ENCODE measurements at regions not wholly inside any gene's neighbourhood (a gene's known extent, or its start where the extent isn't known, plus 50 kb on each side); places are given as distances from the start of the nearest gene placed in this dataset.

GRCh38 chr3:7977245-7978086 lies 524.2 kb upstream of the LMCD1 start:
- H3K4me3 Mint-ChIP-seq = peak overlapping the region; percentile 41

DNA sequence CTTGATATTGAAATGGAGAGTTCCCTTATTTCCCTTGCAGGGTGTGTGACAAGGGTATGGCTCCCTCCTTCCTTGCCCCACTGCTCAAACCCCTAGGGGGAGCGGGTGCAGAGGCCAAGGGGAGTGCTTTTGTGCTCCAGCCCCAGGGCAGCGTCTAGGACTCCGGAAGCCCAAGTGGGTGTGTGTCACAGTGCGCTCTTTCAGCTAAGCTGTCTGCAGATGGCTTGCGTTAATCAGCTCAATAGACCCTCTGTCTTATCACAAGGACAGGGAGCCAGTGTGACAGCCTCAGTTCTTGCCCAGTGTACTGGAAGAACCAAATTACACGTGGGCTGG lies 523.6 kb upstream of the LMCD1 start:
- Mint-ChIP-seq H3K36me3 (ENCODE audit: low read depth) (peaks cover 14% of the 10 kb centered on the region), H3K9me3 (peaks cover 7% of the 10 kb centered on the region), H3K27ac (ENCODE audit: unreplicated experiment) (peak overlapping the region; percentile 93), H3K27me3 (ENCODE audit: low read depth) (no peaks in the 10 kb centered on the region), H3K4me3 (peak overlapping the region; percentile 41), H3K4me1 (peaks cover 52% of the 10 kb centered on the region)
- TF ChIP-seq CTCF (conservative IDR thresholded peaks at IDR 0.05) = no peak
- peak; percentile 58 for DNase-seq (ENCODE audit: low read depth, low spot score)

More at GRCh38 chr3:7977245-7978086, 524.2 kb upstream of the LMCD1 start:
- no peak for TF ChIP-seq CTCF (conservative IDR thresholded peaks at IDR 0.05)
- H3K27me3 Mint-ChIP-seq (ENCODE audit: low read depth) = no peaks in the 10 kb centered on the region
- peaks cover 7% of the 10 kb centered on the region for H3K9me3 Mint-ChIP-seq
- DNase-seq (ENCODE audit: low read depth, low spot score) = no peak
- peaks cover 56% of the 10 kb centered on the region for H3K4me1 Mint-ChIP-seq
- peaks cover 14% of the 10 kb centered on the region for H3K36me3 Mint-ChIP-seq (ENCODE audit: low read depth)
- peak overlapping the region; percentile 92 for H3K27ac Mint-ChIP-seq (ENCODE audit: unreplicated experiment)

GRCh38 chr3:7982126-7982525 lies 519.5 kb upstream of the LMCD1 start:
- TF ChIP-seq CTCF (conservative IDR thresholded peaks at IDR 0.05) = no peak
- H3K9me3 Mint-ChIP-seq = peaks cover 14% of the 10 kb centered on the region
- peaks cover 14% of the 10 kb centered on the region for H3K36me3 Mint-ChIP-seq (ENCODE audit: low read depth)
- H3K4me3 Mint-ChIP-seq = no peak overlapping the region
- no peaks in the 10 kb centered on the region for H3K27me3 Mint-ChIP-seq (ENCODE audit: low read depth)
- peaks cover 37% of the 10 kb centered on the region for H3K4me1 Mint-ChIP-seq
- no peak for DNase-seq (ENCODE audit: low read depth, low spot score)
- H3K27ac Mint-ChIP-seq (ENCODE audit: unreplicated experiment) = no peak overlapping the region

- TF ChIP-seq CTCF (conservative IDR thresholded peaks at IDR 0.05) = no peak
- peaks cover 5% of the 10 kb centered on the region for H3K9me3 Mint-ChIP-seq
- H3K36me3 Mint-ChIP-seq (ENCODE audit: low read depth) = no peaks in the 10 kb centered on the region
- DNase-seq (ENCODE audit: low read depth, low spot score) = no peak
- no peak overlapping the region for H3K27ac Mint-ChIP-seq (ENCODE audit: unreplicated experiment)
- no peaks in the 10 kb centered on the region for H3K4me1 Mint-ChIP-seq
- no peaks in the 10 kb centered on the region for H3K27me3 Mint-ChIP-seq (ENCODE audit: low read depth)
- H3K4me3 Mint-ChIP-seq = no peak overlapping the region
These were observed 502.2 kb upstream of the LMCD1 start for GRCh38 chr3:7999384-7999783.

DNA sequence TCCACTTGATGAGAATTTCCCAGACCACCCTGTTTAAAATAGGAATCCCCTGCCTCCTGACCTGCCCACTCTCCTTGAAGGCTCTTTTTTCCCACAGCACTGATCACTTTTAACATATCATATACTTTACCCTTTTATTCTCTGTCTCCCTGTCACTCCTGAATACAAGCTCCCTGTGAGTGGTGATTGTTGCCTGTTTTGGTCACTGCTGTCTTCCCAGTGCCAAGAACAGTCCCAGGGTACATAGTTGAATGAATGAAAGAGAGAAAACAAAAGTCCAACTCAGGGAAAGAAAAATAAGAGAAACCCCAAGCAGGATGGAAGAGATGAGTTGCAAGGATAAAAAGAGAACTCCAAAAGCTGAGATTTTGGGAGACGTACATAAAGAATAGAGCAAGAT lies 500.3 kb upstream of the LMCD1 start:
- DNase-seq (ENCODE audit: low read depth, low spot score) = no peak
- no peak for TF ChIP-seq CTCF (conservative IDR thresholded peaks at IDR 0.05)
- Mint-ChIP-seq H3K9me3 (peaks cover 2% of the 10 kb centered on the region), H3K36me3 (ENCODE audit: low read depth) (no peaks in the 10 kb centered on the region), H3K4me3 (no peak overlapping the region), H3K27ac (ENCODE audit: unreplicated experiment) (no peak overlapping the region), H3K27me3 (ENCODE audit: low read depth) (no peaks in the 10 kb centered on the region), H3K4me1 (no peaks in the 10 kb centered on the region)
